Cardiac muscle cell (in vitro differentiated cells and primary cell): ENCODE measurements at regions not wholly inside any gene's neighbourhood (a gene's known extent, or its start where the extent isn't known, plus 50 kb on each side); places are given as distances from the start of the nearest gene placed in this dataset.

Experiments used
- DNase-seq, 2 donors: peaks; one replicate each; pipeline versions ENCODE4 v3.0.0 to v3.0.0-alpha.2; 2010 to 2017; ENCODE audit warnings: low read depth in 1 of 2, low spot score in 1 of 2
- H3K27ac ChIP-seq: fragments of 200-600 bp; sonication (generic); 2 replicates; pipeline ENCODE4 v1.5.1; 2016
- H3K27me3 ChIP-seq: fragments of 200-600 bp; sonication (generic); 2 replicates; pipeline ENCODE4 v1.6.0; 2016; ENCODE audit warnings: control low read depth
- H3K36me3 ChIP-seq: fragments of 200-600 bp; sonication (generic); 2 replicates; pipeline ENCODE4 v1.5.1; 2016; ENCODE audit warnings: control low read depth
- H3K4me1 ChIP-seq: fragments of 200-600 bp; sonication (generic); 2 replicates; pipeline ENCODE4 v1.8.1; 2017; ENCODE audit warnings: low read depth, mild to moderate bottlenecking, mixed run types
- H3K4me3 ChIP-seq: fragments of 200-600 bp; sonication (generic); 2 replicates; pipeline ENCODE4 v1.5.1; 2016; ENCODE audit warnings: mild to moderate bottlenecking
- H3K9me3 ChIP-seq: fragments of 200-600 bp; sonication (generic); 2 replicates; pipeline ENCODE4 v1.5.1; 2017; ENCODE audit warnings: low read depth, mild to moderate bottlenecking, control low read depth
- CTCF ChIP-seq: IDR thresholded peaks from 2 replicates; pipeline ENCODE4 v1.5.1; 2012; ENCODE audit warnings: low read depth, mild to moderate bottlenecking, low read length

GRCh38 chr16:51500306-51500705 is 349.2 kb upstream of the SALL1 start:
- no peak overlapping the region for H3K4me3 ChIP-seq
- no peaks in the 10 kb centered on the region for H3K27me3 ChIP-seq
- no peaks in the 10 kb centered on the region for H3K36me3 ChIP-seq
- H3K9me3 ChIP-seq: no peaks in the 10 kb centered on the region
- H3K4me1 ChIP-seq: no peaks in the 10 kb centered on the region
- no peak overlapping the region for H3K27ac ChIP-seq
- DNase-seq: no peak
- TF ChIP-seq CTCF: no peak

- Histone ChIP-seq H3K27me3 (no peaks in the 10 kb centered on the region), H3K4me3 (no peak overlapping the region), H3K9me3 (no peaks in the 10 kb centered on the region), H3K36me3 (no peaks in the 10 kb centered on the region), H3K27ac (no peak overlapping the region), H3K4me1 (no peaks in the 10 kb centered on the region)
- DNase-seq: no peak
- TF ChIP-seq CTCF: no peak
These were observed 346.6 kb upstream of the SALL1 start for GRCh38 chr16:51497541-51498211.

GRCh38 chr16:51490866-51491265 is 339.8 kb upstream of the SALL1 start:
- no peak for DNase-seq
- Histone ChIP-seq H3K9me3 (no peaks in the 10 kb centered on the region), H3K4me3 (no peak overlapping the region), H3K27me3 (no peaks in the 10 kb centered on the region), H3K4me1 (peaks cover 6% of the 10 kb centered on the region), H3K27ac (no peak overlapping the region), H3K36me3 (no peaks in the 10 kb centered on the region)
- TF ChIP-seq CTCF: no peak

- Histone ChIP-seq H3K36me3 (no peaks in the 10 kb centered on the region), H3K27ac (no peak overlapping the region), H3K27me3 (no peaks in the 10 kb centered on the region), H3K4me1 (peaks cover 6% of the 10 kb centered on the region), H3K4me3 (no peak overlapping the region), H3K9me3 (no peaks in the 10 kb centered on the region)
- no peak for TF ChIP-seq CTCF
- no peak for DNase-seq
These were observed 336.8 kb upstream of the SALL1 start for GRCh38 chr16:51487880-51488279.

GRCh38 chr16:51474414-51475091 is 323.5 kb upstream of the SALL1 start:
- TF ChIP-seq CTCF: no peak
- H3K36me3 ChIP-seq: no peaks in the 10 kb centered on the region
- H3K4me3 ChIP-seq: no peak overlapping the region
- no peaks in the 10 kb centered on the region for H3K4me1 ChIP-seq
- H3K27ac ChIP-seq: no peak overlapping the region
- no peaks in the 10 kb centered on the region for H3K9me3 ChIP-seq
- no peaks in the 10 kb centered on the region for H3K27me3 ChIP-seq
- no peak for DNase-seq
